Right ventricle myocardium superior (tissue), 1 donor: ENCODE measurements at regions not wholly inside any gene's neighbourhood (a gene's known extent, or its start where the extent isn't known, plus 50 kb on each side); places are given as distances from the start of the nearest gene placed in this dataset.

Experiments used
- ATAC-seq: fragments of 200-7000 bp; cut with Tn5 transposase; one replicate; pipeline ENCODE4 v1.9.1; 2020; ENCODE audit warnings: mild to moderate bottlenecking; ENCODE audit not compliant: poor library complexity
- DNase-seq: peaks from one replicate; pipeline ENCODE4 v3.0.0-alpha.2; 2020
- intact Hi-C: fragments of 100-400 bp; cut with DNase I; formaldehyde crosslinking; loops from one replicate; pipeline ENCODE4 v1.11.2; 2022
- donor health status: DM: no; HTN: yes; CAD: no; lungs with severe emphysema.

DNA sequence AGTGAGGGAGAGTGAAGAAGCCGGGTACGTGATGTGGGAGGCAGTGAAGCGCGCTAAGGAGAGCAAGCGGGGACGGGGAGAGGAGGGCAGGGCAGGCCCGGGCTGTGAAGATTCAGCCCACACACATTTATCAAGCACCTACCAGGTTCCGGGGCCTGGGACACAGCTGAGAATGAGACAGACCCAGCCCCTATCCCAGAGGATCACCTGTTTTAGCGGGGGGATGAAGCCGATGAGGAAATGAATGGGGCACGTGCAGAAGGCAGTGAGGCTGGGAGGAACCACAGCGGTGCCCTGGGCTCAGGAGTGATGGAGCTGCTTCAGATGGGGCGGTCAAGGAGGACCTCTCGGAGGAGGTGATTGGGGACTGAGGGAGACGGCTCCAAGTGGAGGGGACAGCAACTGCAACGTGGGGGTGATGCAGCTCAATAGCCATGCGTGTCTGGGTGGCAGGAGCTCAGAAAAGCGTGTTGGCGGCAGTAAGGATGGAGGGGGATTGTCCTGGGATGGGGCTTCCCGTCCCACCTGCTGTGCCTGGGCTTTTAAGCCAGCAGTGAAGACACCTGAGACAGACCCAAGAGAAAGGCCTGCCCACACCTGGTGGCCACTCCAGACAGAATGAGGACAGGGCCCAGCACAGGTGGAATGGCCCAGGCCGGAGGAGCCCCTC, 77.5 kb upstream of the UNC5A start:
- DNase-seq (no peak), ATAC-seq (no peak)
- intact Hi-C loops, result no loop called here

DNA sequence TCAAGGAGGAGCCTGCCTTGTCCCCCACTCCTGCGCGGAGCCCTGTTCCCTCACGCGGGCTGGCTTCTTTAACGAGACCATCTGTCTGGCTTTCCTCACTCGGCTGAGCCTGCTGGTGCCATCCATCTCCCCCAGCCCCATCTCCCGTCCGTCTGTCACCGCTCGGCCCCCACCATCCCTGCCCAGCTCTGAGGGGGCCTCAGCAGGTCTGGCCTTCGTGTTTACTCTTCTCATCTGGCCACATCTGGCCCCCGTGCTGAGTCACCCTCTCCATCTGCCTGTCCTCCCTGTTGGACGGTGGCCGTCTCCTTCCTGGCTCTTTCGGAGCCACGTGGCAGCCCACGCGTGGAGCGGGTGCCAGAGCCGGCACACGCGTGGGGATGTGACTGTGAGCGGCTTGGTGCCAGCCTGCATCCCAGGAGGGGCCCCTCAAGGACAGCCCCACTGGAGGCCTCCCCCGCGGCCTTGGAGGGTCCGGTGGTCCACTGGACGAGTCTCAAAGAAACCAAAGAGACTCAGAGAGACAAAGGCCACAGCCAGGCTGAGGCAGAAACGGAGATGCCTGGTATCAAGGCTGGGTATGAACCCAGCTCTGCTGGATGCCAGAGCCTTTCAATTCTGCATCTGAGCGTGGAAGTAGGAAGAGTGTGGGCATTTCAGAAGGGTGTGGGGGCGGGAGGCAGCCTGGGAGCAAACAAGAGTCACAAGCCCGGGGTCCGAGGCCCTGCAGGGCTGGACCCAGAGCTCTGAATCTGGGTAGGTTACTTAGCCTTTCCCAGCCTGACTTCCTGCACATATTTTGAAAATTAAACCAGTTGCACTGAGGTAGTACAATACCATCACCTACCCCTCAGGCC, 76.7 kb upstream of the UNC5A start:
- no peak for ATAC-seq
- no peak for DNase-seq
- intact Hi-C loops, result no loop called here

DNA sequence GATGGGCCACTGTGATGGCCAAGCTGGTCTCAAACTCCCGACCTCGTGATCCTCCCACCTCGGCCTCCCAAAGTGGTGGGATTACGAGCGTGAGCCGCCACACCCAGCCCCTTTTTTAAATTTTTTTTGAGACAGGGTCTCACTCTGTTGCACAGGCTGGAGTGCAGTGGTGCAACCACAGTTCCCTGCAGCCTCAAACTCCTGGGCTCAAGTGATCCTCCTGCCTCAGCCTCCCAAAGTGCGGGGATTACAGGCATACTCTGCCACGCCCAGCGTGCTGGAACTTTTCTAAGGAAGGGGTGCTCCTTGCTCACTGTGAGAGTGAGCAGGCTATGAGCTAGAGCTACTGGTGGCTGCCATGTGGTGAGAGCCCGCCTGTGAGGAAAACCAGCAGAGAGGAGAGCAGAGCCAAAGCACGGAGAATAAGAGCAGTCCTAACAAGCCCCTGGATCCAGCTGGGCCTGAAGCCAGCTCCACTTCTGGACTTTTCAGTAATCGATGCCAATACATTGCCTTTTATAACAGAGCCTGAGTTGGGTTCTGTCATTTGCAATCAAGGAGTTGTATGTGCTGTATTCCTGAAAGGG, 75.5 kb upstream of the UNC5A start:
- no peak for ATAC-seq
- no peak for DNase-seq
- intact Hi-C loops, result no loop called here

DNA sequence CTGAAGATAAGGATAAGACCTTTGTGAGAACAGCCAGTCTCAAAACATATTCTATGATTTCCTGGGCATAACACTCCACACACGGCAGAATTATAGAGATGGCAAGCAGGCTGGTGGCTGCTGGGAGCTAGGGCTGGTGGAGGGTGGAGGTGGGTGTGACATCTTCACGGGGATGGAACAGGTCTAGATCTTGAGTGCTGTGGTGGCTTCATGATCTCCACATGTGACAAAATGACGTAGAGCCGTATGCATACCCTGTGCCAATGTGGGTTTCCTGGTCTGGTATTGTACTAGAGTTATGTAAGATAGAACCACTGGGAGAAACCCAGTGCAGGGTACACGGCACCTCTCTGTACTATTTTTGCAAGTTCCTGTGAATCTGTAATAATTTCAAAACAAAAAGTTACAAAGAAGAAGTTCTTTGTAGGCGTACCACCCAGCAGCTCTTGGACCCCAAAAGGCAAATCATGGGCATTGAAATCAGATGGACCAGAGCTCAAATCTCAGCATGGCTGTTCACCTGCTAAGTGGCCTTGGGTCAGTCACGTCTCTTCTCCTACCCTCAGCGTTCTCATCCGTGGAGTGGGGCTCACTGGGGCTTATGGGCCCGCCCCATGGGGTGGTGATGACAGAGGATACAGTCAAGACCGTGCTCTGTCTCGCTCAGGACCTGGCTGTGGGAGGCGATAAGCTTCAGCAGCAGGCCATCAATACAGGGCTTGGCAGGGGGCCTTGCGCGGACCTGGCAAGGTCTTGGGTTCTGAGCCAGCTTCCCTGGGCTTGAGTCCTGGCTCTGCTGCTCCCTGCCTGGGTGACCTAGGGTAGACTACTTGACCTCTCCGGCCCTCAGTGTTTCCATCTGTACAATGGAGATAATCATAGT, 74.7 kb upstream of the UNC5A start:
- DNase-seq (no peak), ATAC-seq (no peak)
- intact Hi-C loops, result no loop called here

DNA sequence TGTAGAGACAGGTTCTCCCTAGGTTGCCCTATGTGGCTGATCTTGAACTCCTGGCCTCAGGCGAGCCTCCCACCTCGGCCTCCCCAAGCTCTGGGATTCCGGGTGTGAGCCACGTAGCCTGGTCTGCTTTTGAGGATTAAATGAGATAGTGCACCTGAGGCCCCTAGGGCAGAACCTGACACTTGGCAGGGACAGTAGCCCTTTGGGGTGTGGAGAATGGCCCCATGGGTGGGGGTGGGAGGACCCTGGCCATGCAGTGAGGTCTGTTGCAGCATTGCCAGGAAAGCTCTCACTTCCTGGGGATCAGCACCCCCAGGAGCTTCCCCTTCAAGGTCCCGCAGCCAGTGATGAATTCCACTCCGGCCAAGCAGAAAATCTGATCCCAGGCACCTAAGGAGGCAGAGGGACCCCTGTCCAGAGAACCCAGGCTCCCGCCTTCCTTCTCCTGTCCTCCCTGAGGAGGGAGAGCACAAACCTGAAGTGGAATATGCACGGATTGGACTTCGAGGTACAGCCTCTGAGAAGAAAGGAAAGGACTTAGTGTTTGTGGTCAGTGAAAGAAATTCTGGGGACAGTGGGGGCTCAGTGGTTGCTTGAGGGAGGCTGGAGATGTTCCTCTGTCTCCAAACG, 73.9 kb upstream of the UNC5A start:
- no peak for ATAC-seq
- DNase-seq, result no peak
- intact Hi-C loops, result no loop called here

DNA sequence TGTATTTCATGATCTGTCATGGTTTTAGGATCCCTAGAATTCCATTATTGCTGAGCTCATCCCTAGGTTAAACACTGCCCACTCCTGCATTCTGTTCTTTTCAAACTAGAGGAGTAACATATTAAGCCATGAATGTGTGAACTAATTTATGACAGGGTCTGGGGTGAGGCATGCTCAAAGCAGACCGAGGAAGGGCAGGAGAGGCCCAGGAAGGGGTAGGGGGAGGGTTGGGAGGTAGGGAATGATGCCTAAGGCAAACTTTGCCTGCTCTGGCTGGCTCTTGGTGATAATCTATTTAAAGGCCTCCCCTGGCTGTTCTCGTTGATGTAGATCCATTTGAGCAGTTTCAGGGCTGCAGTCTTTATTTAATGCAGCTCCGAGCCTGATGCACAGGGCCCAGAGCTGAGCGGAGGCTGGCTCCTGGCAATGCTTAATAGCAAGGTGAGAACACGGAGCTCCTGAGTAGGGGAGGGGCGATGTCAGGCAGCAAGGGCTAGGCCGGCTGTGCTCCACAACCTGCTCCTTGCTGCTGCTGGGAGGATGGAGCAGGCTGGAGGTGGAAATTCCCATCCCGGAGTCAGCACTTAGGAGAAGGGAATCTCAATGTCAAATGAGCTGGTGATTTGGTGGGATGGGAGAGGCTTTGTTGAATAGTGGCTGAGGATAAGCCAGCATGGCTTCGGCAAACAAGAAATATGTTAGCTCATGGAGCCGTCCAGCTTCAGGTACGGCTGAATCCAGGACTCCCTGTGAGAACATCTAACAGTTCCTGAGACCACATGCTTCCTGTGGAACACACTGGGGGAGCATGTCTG, 73.2 kb upstream of the UNC5A start:
- intact Hi-C loops, result no loop called here
- ATAC-seq, result no peak
- DNase-seq, result no peak

DNA sequence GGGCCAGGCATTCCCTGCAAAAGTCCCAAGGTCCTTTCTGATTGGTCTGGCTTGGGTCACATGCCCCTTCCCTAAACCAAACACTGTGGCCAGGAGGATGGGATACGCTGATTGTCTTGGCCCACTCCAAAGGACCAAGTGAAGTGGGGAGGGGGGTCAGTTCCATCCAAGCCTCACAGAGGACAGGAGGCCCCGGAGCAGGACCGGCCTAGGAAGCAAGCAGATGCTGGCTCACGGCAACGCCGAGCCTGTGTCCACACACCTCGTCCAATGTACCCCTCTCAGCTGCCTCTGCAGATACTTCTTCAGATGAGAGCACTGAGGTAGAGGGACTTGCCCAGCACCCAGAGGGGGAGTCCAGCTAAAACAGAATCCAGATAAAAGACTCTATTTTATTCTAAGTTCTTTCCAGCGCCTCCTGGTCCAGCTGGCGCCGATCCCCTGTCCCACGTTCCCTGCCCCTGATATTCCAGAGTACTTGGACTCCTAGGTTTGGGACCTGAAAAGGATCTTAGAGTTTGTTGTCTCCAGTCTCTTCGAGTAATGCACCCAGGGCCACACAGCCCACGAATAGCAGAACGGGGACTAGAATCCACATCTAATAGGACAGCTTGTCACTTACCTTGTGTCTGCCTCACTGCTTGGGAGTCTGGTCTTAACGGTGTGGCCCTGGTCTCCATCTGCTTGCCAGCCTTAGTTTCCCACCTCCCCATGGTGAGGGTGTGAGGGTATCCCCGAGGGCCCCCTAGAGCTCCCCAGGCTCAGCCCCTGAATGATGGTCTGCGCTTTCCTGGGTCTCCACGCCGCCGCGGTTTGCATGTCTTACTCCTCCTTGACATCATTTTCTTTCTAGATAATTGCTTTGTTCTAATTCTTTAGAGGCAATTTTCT, 72.4 kb upstream of the UNC5A start:
- intact Hi-C loops, result no loop called here
- no peak for DNase-seq

DNA sequence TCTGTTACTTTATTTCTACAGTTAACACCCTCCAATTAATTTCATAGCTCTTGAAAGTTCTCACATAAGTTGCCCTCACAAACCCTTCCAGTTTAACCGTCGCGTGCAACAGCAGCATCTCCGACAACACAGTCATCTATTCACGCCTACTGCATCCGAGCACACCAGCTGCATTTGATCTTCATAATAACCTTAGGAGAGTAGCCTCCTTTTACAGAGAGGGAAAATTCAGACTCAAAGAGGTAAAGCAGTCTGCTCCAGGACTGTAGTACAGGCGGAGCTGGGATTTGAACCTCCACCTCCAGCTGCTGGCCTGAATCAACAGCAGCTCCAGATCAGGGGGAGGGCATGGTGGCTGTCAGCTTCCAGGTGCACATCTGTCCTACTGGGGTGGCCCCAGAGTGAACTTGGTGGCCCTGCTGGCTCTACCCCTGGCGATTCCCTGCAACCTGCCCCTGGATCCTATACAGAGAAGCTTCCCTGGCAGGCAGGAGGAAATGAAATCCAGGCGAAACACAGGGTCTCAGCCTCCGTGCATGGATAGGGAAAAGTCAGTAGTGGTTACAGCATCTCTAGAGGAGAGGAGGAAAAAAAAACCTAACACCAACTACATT, 71.6 kb upstream of the UNC5A start:
- no peak for ATAC-seq
- intact Hi-C loops, result no loop called here
- no peak for DNase-seq

More for the DNA sequence above, 72.4 kb upstream of the UNC5A start:
- ATAC-seq, result no peak

DNA sequence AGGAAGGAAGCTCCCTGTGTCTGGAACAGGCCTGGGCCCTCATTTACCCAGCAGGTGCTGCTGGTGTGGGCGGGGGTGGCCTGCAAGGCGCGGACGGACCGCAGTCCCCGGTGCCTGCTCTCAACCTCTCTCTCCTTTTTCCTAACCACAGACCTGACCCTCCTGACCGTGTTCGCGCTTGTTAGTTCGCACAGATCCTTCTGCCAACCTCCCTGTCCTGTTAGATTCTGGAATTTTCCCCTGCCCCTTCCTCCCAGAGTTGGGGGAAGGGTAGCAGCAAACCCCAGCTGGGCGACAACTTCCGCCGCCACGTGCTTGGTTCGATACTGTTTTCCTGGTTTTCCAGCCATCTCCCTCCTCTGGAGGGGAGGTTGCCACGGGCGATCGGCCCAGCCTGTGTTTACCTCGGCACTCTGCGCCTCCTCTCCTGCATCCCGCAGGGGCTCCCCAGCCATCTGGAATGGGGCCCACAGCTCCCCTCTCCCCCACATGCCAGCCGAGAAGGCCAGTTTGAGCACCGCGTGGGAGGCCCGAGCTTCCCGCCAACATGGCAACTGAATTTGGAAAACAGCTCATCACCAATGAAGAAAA, 70.8 kb upstream of the UNC5A start:
- intact Hi-C loops, result no loop called here
- no peak for DNase-seq
- ATAC-seq, result no peak

DNA sequence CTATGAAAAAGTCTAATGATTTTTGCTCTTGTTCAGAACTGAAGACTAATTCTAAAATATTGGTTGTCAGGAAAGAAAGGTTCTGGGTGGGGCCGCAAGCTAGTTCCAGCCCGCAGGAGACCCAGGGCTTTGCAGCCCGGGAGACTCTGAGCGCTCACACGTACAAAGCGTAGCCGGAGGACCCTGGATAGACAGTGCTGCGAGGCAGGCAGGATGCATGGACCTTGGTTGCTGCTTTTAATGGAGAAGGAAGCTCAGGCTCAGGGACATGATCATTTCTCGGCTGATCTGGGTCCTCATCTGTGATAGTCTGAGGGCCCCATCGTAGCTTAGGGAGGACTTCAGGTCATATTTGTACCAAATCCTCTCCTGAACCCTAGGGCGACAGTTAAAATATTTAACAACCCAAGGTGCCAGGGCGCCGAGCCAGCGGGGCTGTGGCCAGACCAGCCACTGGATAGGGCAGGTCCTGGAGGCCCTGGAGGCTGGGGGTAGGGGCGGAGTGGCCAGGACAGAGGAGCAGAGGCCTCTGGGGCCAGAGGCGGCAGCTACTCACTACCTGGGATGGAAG, 70.1 kb upstream of the UNC5A start:
- ATAC-seq (no peak), DNase-seq (no peak)
- intact Hi-C loops, result no loop called here

DNA sequence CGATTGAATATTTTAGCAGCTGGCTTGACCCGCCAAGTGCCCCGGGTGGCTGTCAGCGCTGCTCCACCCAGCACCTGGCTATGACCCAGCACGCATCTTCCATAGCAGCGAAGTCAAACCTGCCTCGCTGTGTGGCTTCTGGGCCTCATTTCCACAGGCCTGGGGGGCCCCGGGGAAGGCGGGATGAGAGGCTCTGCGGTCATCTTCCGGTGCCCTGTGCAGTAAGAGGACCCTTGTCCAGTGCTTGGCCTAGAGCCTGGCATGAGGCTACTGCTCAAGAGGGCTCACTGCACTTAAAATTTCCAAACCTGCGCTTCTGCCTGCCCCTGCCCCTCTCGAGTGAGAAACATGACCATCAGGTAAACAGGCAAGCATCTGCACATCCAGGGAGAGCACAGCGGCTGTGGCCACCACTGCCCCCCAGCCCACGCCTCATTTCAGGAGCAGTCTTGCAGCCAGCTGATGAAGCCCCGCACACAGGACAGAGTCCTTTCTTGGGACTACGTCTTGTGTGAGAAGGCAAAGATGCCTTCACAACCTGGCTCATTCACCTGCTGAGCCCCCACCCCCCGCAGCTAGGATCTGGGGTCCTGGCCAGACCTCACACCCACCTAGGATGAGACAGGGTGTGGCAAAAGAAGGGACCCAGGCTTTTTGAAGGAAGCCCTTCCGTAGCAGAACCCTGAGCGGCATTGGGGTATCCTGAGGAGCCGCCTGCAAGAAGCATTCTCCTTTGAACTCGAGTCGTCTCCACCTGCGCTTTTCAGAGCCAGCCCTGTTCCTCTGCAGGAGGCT, 69.5 kb upstream of the UNC5A start:
- no peak for ATAC-seq

DNA sequence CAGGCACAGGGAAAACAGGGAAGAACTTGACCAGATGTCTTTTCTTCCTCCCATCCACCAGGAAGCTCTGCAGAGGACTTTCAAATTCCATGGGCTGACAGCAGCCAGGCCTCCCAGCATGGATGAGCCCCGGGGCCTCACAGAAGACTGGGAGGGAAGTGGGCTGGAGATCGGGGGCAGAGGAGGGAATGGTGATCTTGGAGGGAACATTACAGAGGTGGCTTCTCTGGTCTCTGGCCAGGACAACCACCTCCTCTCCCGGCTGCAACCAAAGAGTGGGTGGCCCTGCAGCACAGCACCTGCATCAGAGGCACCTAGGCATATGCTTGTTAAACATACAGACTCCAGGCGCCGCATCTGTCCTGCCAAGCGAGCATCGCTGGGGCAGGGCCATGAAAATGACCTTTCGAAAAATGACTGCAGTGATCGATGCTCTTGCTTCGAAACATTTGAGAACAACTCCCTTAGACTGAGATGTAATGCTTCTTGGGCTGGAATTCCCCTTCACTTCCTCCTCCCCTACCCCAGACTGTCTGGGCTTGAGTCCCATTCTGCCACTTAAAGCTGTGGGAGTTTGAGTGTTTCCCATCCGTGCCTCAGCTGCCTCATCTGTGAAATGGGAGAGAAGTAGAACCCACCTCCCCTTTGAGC, 68.7 kb upstream of the UNC5A start:
- DNase-seq (no peak), ATAC-seq (no peak)
- intact Hi-C loops, result no loop called here

More for the DNA sequence above, 69.5 kb upstream of the UNC5A start:
- intact Hi-C loops, result no loop called here
- DNase-seq, result no peak

DNA sequence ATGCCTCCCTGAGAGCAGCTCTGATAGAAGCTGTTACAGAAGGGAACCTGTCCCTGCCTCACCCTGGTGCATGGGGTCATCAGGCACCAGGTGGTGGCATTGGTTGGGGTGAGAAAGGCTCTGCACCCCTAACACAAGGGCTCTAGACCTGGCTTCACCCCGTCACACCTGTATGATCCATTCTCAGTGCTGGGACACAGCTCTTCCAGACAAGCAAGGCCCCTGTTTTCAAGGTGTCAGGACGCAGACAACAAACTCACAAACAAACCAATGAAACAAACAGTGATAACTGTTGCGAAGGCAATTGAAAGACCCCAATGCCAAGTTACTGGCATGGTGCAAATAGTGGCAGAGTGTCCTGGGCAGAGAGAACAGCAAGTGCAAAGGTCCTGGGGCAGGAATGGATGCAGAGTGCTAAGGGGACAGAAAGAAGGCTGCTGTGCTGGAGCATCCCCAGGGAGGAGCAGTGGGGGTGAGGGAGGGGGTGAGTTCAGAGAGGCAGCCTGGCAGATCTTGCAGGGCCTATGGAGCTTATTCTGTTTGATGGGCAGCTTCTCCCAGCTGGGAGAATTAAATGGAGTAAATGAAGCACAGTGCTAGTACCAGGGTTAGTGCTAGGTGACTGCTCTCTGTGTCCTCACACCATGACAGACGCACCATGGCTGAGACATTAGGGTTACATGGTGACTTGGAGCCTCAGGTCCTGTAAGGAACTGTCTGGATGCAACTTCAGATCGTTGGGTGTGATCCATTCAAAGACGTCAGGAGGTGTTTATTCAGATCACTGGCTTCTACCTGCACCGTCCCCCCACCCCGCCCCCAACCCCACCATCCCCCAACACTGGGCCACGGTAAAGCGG, 67.9 kb upstream of the UNC5A start:
- intact Hi-C loops, result no loop called here
- ATAC-seq (no peak), DNase-seq (no peak)
